ENCODE measurements at regions not wholly inside any gene's neighbourhood (a gene's known extent, or its start where the extent isn't known, plus 50 kb on each side); places are given as distances from the start of the nearest gene placed in this dataset.
A peak's percentile ranks its signal among the peaks of the same experiment; 100 is the strongest.

DNA sequence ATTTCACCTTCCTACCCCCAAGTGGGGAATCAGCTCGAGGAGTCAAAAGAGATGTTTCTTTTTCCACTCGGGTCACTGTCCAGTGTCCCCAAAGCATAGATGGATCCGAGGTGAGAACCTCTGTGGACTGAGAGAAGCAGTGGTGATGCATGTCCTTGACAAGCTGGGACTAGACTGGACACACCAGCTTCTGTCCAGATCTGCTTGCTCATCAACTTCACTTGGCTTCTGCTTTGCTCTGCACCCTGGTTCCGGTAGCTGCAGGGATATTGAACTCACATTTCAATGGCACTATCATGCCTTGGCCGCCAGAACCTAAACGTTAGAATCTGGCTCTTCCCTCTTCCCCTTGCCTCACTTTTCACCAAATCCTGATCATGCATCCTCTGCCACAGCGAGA, 50.3 kb upstream of the CXCL12 start:
- intact Hi-C loops (cut with DNase I): no loop called here
- ATAC-seq (no peak), DNase-seq (no peak)

DNA sequence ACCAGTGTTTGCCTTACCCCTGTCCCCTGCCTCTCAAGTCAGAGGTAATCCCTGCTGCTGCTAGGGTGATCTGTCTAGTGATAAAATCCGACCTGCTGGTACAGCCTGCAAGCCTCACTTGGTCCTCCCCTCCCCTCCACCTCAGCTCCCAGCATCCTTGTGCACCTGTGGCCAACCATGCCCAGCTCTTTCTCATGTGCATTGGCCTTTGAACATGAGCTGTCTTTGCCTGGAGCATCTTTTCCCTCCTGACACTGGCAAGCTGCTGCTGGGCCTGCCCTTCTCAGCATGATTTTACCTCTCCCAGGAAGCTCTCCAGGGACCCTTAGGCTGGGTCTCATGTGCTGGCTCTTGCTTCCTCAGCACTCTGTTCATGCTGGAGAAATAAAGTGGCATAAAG, 51.3 kb upstream of the CXCL12 start:
- intact Hi-C loops (cut with DNase I): no loop called here
- DNase-seq: no peak
- ATAC-seq: no peak

DNA sequence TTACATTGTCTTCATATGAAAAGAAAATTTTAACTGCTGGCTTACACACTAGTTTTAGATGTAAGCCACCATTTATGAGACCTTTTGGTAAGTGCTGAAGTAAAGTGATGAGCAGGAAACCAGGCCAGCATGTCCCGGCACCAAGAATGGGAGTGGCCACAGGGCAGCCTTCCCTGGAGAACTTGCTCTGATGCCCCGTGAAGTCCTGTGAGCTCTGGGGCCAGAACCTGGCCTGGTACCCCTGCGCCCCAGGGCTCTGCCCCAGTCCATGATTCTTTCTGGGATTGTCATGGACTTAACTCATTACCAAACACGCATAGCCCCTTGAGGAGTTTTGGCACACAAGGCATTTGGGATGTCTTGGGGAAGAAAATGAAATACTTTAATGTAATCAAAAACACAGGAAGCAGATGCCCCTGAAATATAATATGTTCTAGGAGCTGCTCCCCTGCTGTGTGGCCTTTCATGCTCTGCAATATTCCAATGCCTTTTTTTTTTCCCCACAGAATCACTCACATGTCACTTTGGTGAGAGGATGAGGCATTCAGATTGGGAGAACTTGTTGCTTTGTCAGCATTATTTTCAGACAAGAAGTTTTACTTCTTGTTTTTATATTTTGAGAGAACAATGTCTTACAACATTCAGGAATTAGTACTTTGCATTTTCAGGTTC, 53.1 kb upstream of the CXCL12 start:
- DNase-seq (no peak), ATAC-seq (peak; percentile 38 to 54)
- intact Hi-C loops (cut with DNase I): no loop called here

DNA sequence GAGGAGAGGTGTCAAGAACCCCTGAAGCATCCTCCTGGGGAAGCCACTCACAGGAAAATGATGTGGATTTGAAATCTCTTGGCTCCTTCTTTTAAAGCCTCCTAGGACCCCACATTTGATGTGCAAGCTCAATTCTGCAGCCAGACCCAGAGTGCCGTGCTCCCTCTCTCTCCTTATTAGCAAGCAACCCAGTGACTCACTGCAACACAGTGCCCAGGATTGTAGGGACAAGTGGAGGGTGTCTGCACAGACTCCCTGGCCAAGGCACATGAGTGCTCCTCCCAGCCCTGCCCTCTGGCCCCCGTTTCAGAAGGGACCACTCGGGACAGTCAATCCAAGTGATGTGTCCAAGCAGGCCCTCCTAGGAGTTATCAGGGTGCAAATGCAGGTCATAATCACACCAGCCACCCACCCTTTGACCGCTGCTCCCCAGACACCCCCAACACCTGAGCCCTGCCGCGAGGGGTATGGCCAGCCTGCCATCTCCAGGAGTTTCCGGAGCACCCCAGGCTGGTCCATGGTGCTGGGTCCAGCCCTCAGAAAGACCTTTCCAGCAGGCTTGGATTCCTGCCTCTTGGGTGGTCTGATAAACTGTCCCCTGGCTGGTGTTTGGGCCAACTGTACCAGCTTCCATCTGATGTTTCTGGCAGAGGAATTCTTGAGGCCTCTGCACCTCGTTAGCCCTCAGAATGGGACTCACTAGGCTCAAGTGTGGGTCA, 54.5 kb upstream of the CXCL12 start:
- intact Hi-C loops (cut with DNase I): no loop called here
- no peak for DNase-seq
- peak in 1 of 2 donors; percentile 27 for ATAC-seq

DNA sequence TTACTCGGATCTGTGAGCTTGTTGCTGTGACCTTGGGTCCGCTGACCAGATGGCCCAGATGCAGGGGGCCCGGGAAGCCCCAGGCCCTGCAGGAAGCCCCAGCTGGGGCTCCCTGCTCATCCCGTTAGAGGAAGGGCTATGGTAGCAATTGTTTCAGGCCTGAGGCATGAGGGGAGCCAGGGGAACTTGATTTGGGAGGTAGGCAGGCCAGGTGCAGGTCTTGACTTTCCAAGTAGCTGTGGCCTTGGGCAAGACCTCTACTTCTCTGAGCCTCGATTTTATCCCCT, 55.0 kb upstream of the CXCL12 start:
- ATAC-seq: no peak
- intact Hi-C loops (cut with DNase I): no loop called here
- no peak for DNase-seq

DNA sequence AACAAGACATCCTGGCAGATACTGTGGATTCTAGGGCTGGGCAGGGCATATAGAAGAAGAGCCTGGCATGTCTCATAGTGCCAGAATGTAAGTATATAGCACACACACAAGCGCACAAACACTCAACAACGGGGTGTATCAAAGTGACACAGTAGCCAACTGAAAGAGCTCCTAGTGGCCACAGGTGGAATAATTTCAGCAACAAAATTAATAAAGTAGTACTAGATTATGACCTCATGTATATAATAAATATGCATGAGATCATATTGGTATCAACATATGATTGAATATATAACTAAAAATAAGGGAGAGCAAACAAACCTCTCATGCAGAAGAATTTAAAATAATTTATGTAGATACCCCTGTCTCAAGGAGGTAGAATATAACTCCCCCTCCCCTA, 72.4 kb upstream of the CXCL12 start:
- intact Hi-C loops (cut with DNase I): no loop called here
- ATAC-seq: no peak
- DNase-seq: no peak

DNA sequence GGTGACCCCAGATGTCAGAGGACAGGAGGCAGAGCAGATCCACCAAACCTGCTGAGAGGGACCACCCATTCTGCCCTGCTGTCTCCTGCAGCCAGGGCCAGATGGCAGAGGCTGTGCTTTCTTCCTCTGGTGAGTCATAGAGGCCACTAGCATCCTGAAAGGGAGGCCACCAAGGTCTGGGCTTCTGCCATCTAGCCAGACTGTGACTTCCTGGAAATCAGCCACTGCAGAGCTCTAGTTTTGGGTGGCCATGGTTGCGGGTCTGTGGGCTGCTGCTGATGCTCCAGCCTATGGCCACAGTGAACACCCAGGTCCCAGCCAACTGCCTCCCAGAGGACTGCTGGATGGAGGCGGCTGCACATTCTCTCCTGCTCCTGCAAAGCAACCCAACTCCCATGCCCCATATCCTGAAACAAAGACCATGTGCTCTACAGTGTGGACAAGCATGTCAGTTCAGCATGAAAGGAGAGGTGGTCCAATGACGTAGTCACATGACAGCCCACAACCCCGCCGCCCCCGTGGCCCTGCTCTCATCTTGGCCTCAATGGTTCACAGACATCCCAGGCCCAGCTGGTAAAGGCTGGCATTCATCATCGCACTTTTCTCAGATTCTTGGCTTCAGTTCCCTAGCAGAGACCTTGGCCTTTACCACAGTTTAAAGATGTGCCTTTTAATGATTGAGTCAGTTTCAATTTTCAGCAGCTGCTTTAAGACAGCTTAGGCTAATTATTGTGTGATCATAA, 73.9 kb upstream of the CXCL12 start:
- DNase-seq (no peak), ATAC-seq (peak in 1 of 2 donors; percentile 34)
- intact Hi-C loops (cut with DNase I): no loop called here

DNA sequence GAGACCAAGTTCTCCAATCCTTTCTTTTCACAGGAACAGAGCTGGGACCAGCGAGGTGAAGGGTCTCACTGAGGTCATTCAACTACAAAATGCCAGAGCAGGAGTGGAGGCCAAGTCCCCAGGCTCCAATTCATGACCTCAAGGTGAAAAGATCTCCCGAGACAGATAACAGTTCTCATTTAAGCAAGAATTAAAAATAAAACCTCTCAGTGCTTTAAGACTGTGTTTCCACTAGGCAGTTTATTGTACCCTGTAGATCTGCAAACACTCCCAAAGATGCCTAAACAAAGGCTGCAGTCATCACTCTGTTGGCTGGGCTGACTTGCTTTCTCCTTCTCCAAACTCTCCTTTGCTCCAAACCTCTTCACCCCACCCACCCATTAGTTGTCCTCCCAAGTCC, 74.8 kb upstream of the CXCL12 start:
- intact Hi-C loops (cut with DNase I): no loop called here
- no peak for ATAC-seq
- no peak for DNase-seq

DNA sequence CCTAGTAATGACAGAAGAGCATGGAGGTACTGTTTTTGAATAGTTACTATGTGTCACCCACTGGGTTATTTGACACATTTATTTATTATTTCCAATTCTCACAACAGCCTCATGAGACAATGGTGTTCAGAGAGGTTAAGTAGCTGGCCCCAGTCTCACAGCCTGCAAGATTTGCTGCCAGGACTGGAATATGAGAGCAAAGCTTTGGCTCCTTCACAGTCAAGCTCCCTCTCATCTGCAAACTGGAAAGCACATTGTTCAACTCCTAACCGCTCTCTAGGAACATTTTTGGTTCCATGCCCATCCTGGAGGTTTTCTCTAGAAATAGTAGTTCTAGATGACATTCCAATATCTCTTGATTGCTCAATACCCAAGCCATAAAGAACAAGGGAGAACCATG, 75.5 kb upstream of the CXCL12 start:
- no peak for ATAC-seq
- intact Hi-C loops (cut with DNase I): no loop called here
- no peak for DNase-seq

DNA sequence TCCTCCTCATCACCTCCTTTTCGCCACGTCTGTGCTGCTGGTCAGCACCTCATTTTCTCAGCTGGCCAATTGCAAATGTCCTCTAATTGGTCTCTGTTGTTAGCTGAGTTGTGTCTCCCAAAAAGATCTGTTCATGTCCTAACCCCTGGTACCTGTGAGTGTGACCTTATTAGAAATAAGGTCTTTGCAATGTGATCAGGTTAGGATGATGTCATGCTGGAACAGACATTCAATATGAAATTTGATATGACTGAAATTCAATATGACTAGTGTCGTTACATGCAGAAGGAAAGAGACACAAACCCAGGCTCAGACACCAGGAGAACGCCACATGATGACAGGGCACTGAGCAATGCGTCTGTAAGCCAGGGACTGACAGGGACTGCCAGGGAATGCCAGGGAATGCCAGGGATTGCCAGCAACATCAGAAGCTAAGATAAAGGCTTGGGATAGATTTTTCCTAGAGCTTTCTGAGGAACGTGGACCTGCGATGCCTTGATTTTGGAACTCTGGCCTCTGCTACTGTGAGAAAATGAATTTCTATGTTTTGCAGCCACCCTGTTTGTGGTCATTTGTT, 77.5 kb upstream of the CXCL12 start:
- intact Hi-C loops (cut with DNase I): no loop called here
- ATAC-seq (peak in 1 of 2 donors; percentile 27), DNase-seq (no peak)

DNA sequence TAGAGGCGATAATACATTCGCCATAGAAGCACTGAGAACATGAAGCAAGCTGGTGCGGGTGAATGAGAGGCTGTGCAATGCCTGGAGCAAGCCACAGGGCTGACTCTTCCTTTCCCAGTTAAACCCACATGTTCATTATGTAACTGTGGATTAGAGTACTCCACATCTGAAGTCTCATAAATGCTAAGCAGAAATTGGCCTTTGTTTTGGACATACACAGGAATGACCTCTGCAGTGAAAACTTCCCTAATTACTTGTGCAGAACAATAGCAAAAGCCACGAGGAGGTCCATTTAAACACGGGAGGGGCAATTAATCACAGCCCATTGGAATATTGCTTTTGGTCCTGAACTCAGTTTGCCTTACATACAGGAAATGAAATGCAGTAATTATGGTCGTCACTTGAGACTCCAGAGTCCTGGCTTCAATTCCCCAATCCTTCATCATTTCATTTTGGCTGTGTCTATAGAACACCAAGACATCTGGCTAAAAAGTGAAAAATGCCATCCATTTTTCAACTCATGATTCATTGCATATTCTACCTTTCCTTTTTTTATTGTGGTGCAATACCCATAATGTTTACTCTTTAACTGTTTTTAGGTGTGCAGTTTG, 78.7 kb upstream of the CXCL12 start:
- no peak for ATAC-seq
- DNase-seq: no peak
- intact Hi-C loops (cut with DNase I): no loop called here

DNA sequence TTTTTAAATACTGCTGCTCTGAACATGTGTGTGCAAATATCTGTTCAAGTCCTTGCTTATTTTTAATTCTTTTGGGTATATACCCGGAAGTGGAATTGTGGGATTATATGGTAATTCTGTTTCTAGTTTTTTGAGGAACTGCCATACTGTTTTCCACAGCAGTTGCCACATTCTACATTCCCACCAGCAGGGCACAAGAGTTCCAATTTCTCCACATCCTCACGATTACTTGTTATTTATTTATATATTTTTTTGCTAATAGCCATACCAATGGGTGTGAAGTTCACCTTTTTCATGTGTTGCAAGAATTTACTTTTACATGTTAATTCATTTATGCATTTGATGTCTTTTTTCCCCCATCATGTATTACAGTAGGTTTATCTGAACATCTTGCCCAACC, 79.6 kb upstream of the CXCL12 start:
- intact Hi-C loops (cut with DNase I): no loop called here
- no peak for ATAC-seq
- no peak for DNase-seq

DNA sequence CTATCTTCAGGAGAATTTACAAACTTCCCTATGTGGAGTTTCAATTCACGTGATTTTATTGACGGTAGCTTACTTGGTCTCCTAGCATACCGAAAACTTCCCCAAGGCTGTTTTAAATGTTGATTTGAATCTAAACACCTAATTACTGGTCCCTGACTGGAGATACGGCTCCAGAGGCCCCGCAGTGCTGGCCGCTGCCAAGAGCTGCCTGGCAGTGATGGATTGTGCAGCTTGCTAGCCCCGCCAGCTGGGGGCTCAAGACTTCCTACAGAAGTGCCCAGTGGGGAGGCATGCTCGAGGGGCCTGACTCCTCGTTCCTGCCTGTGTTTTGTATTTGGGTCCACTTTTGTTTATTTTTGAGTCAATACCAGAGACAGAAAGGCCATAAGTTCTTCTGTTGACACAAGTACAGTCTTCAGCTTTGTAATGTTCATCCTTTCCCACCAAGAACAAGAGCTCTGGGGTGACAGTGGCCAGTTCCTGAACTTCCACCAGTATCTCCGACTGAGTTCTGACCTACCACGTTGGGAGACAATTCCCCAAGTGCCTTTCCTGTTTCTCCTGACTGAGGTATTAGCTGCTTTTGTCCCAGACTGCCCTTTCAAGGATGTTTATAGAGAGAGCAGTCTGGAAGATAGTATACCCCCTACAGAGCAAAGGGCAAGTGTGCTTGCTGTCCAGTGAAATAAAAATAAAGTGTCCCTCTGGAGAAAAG, 80.7 kb upstream of the CXCL12 start:
- DNase-seq: no peak
- intact Hi-C loops (cut with DNase I): no loop called here

DNA sequence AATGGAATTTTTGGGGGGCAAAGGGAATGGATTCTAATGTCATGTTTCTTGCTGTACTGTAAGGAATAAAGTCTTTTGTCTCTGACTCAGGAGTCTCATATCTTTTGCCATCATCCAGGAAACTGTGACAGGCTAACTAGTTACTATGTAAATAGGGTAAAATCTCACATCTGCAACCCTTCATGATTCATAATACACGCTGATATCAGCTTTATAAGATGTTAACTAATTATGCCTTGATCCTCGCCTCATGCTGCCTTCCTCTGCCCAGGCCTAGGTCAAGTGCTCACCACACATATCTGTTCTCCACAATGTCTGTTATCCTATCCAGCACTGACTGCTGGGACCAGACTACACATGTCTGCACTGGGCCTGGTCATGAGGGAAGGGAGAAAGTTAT, 81.3 kb upstream of the CXCL12 start:
- intact Hi-C loops (cut with DNase I): no loop called here
- ATAC-seq: no peak
- DNase-seq: no peak

More for the DNA sequence above, 80.7 kb upstream of the CXCL12 start:
- ATAC-seq: no peak

DNA sequence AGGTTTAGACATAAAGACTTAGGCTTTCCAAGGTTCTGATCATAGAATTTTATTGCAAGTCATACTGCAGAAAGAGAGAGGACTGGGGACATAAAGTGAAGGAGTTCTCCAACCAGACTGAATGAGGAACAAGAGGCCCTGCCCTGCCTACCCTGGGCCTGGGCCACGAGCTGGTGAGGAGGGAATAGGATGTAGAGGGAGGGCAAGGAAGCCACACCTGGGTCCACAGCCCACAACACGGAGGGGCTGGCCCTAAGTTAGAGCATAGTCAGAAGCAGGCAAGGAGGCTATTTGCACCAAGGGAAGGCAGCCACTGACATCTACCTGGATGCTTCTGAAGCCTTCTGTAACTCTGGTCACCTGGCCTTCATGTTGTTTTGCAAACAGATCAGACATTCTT, 82.2 kb upstream of the CXCL12 start:
- DNase-seq (no peak), ATAC-seq (no peak)
- intact Hi-C loops (cut with DNase I): no loop called here

DNA sequence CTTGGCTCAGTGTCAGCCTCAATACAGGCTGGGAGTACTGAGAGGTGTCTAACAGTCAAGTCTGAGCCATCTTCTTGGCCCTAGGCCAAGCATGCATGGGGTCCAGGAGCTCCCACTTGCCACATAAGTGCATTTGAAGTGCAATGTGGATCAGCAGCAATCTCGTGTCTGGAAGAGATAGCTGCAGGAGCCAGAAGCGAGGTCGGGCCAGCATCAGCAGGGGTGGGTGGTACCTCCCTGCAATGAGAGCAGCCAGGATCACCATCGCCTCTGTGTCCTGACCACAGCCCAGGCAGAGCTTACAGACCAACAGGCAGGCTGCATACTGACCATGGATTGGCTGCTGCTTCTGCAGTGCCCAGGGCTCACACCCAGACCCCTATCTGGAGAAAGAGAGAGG, 83.0 kb upstream of the CXCL12 start:
- DNase-seq (no peak), ATAC-seq (no peak)
- intact Hi-C loops (cut with DNase I): no loop called here

DNA sequence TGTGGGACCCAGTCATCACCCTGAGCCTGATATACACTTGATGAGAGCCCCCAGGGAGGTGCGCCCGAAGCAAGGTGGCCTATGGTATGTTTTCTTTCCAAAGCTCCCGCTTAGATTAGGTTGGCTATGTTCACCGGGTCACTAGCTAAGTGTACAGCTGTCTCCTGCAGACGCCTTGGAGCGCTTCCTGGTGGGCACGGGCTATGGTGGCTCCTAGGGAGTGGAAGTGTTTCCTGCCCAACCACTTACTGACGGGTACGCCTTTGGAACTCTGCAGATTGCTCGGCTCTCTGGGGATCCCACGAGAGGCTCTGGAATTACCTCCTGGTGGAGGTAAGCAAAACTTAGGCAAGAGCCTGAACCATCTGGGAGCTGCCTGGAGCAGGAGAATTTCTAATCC, 83.6 kb upstream of the CXCL12 start:
- intact Hi-C loops (cut with DNase I): no loop called here
- DNase-seq: no peak
- ATAC-seq: no peak

DNA sequence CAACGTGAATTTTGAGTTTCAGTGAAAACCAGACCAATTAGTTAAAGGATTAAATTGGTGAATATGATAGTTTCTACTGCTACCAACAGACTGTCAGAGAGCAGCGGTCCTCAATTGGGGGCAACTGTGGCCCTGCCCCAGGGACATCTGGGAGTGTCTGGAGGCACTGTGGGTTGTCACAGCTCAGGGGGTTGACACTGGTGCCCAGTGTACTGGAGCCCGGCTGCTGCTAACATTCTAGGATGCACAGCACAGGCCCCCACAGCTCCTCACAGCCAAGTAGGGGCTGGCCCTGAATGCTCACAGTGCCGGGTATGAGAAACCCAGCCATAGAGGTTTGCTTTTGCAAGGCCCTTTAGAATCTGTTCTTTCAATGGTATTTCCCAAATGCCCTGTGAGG, 84.1 kb upstream of the CXCL12 start:
- ATAC-seq: no peak
- intact Hi-C loops (cut with DNase I): no loop called here
- no peak for DNase-seq

DNA sequence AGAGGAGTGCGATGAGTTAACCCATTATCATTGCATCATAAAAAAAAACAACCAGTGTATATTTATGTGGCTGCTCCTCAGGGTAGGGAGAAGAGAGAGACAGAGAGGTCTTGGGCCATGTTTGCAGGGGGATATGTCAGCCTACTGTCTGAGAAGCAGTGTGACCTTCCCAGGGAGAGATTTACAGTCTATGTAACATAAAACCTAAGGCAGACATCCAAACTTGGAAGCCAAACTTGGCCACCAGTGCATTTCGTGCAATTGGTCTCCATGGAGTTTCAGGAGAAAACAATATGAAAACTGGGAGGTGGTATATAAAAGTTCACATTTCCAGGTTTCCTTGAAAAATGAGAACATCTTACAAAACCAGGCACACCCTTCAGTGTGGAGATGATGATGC, 85.9 kb upstream of the CXCL12 start:
- intact Hi-C loops (cut with DNase I): no loop called here
- ATAC-seq: peak in 1 of 2 donors; percentile 41
- no peak for DNase-seq

All from left cardiac atrium (tissue), 4 donors.